K562 (cell line): ENCODE measurements at regions not wholly inside any gene's neighbourhood (a gene's known extent, or its start where the extent isn't known, plus 50 kb on each side); places are given as distances from the start of the nearest gene placed in this dataset.

Source experiments
- ATAC-seq: fragments of 200-7000 bp; cut with Tn5 transposase; 3 replicates; pipeline ENCODE4 v1.9.1; 2020; ENCODE audit warnings: moderate library complexity
- BruUV-seq: library from RNA; stranded (reverse); fragments of 400-500 nt; replicated peaks from 2 replicates; lab custom pipeline; 2021; lab: Mats Ljungman, UMichigan
- CTCF ChIA-PET: fragments of 300-600 bp; formaldehyde crosslinking; extraction: SDS; loops from one replicate; lab custom pipeline; 2021; ENCODE audit warnings: low intra/inter-chr PET ratio; lab: Yijun Ruan, JAX
- POLR2A ChIA-PET: fragments of 300-600, 350-650 bp; sonication (Branson Sonifier 250); formaldehyde crosslinking; extraction: SDS; loops from one replicate; lab custom pipeline; 2021; ENCODE audit warnings: antibody characterized with exemption, inconsistent platforms; lab: Yijun Ruan, JAX
- DNase-seq, 4 experiments: peaks; one replicate each; pipeline versions ENCODE4 v3.0.0 to v3.0.0-alpha.2; 2011 to 2018; ENCODE audit warnings: low spot score in 3 of 4, mixed read lengths in 3 of 4; ENCODE audit errors: extremely low read depth in 1 of 4
- FAIRE-seq: peaks from 2 replicates; lab custom pipeline; 2011; peaks lifted over from hg19 to GRCh38; lab: Jason Lieb, UNC
- H2AFZ ChIP-seq: 2 replicates; pipeline ENCODE4 v1.6.0; 2011; ENCODE audit warnings: low read depth, low read length, control low read depth, inconsistent platforms
- H3K27ac ChIP-seq: fragments of 200-600 bp; 3 replicates; pipeline ENCODE4 v1.8.0; 2011; ENCODE audit warnings: low read depth, mild to moderate bottlenecking, control low read depth, inconsistent platforms, low read length, moderate library complexity, mixed read lengths; ENCODE audit errors: extremely low read depth
- H3K27me3 ChIP-seq, 2 experiments: fragments of 300-600 bp in 1 of 2; 2 replicates in 1 of 2; 3 replicates in 1 of 2; pipeline versions ENCODE4 v1.6.0 to v1.8.0; 2011; ENCODE audit warnings: inconsistent platforms in 2 of 2, low read length in 2 of 2, mild to moderate bottlenecking in 1 of 2, mixed read lengths in 1 of 2, moderate library complexity in 1 of 2; ENCODE audit not compliant: control insufficient read depth in 2 of 2, insufficient read depth in 2 of 2
- H3K36me3 ChIP-seq: fragments of 300-600 bp; 3 replicates; pipeline ENCODE4 v1.8.0; 2011; ENCODE audit warnings: mild to moderate bottlenecking, low read length, inconsistent platforms; ENCODE audit not compliant: control insufficient read depth, insufficient read depth
- H3K4me1 ChIP-seq, 2 experiments: fragments of 200-600 bp in 1 of 2; replicated peaks in 1 of 2; 2 replicates in 1 of 2; 3 replicates in 1 of 2; pipeline versions ENCODE4 v1.5.1 to v1.8.0; 2011; ENCODE audit warnings: inconsistent platforms in 2 of 2, low read length in 2 of 2, mild to moderate bottlenecking in 1 of 2, mixed read lengths in 1 of 2, moderate library complexity in 1 of 2; ENCODE audit not compliant: control insufficient read depth in 2 of 2, insufficient read depth in 2 of 2
- H3K4me2 ChIP-seq: 2 replicates; pipeline ENCODE4 v1.6.1; 2011; ENCODE audit warnings: low read length, control low read depth, inconsistent platforms, mixed read lengths; ENCODE audit not compliant: insufficient read depth
- H3K4me3 ChIP-seq: fragments of 200-600 bp; sonication (generic), shearing (Covaris generic); 2 replicates; pipeline ENCODE4 v1.5.1; 2016; ENCODE audit warnings: control low read depth, inconsistent platforms
- H3K79me2 ChIP-seq: fragments of 200-600 bp; 3 replicates; pipeline ENCODE4 v1.8.0; 2011; ENCODE audit warnings: low read length, inconsistent platforms; ENCODE audit not compliant: control insufficient read depth, insufficient read depth
- H3K9ac ChIP-seq, 2 experiments: 2 replicates each; pipeline versions ENCODE4 v1.6.0 to v1.6.1; 2011; ENCODE audit warnings: low read depth in 2 of 2, low read length in 2 of 2, control low read depth in 1 of 2, inconsistent platforms in 1 of 2, mild to moderate bottlenecking in 1 of 2, mixed read lengths in 1 of 2; ENCODE audit not compliant: insufficient read depth in 1 of 2
- H3K9me1 ChIP-seq: one replicate; pipeline ENCODE4 v1.6.0; 2011; ENCODE audit warnings: inconsistent platforms, mild to moderate bottlenecking, low read length, moderate library complexity; ENCODE audit not compliant: control insufficient read depth, insufficient read depth
- H3K9me3 ChIP-seq: replicated peaks from 2 replicates; pipeline ENCODE4 v1.5.1; 2011; ENCODE audit warnings: low read depth, low read length, inconsistent platforms; ENCODE audit not compliant: control insufficient read depth, insufficient read depth
- H4K20me1 ChIP-seq: replicated peaks from 2 replicates; pipeline ENCODE4 v1.6.1; 2011; ENCODE audit warnings: low read length, inconsistent platforms, mixed read lengths; ENCODE audit not compliant: control insufficient read depth, insufficient read depth
- CC2D1A ChIP-seq: fragments of 450-650 bp; IDR thresholded peaks from 2 replicates; pipeline ENCODE4 v1.6.1; 2017; ENCODE audit warnings: mild to moderate bottlenecking
- CREM ChIP-seq: IDR thresholded peaks from 2 replicates; pipeline ENCODE4 v1.6.1; 2014; ENCODE audit warnings: antibody characterized with exemption, low read depth
- FOXJ3 ChIP-seq: sonication (generic); formaldehyde crosslinking; IDR thresholded peaks from 2 replicates; pipeline ENCODE4 v1.4.0; 2020; ENCODE audit warnings: mild to moderate bottlenecking, missing genetic modification reagents
- HSF4 ChIP-seq: fragments of 250-450 bp; sonication (Bioruptor Pico); IDR thresholded peaks from 2 replicates; pipeline ENCODE4 v2.1.2; 2022; ENCODE audit warnings: mild to moderate bottlenecking, moderate library complexity, borderline replicate concordance
- KLF6 ChIP-seq: fragments of 250-450 bp; sonication (Bioruptor Pico); IDR thresholded peaks from 2 replicates; pipeline ENCODE4 v1.4.0; 2020; ENCODE audit warnings: mild to moderate bottlenecking, moderate library complexity, borderline replicate concordance
- MED1 ChIP-seq: sonication (generic); formaldehyde crosslinking; IDR thresholded peaks from 2 replicates; pipeline ENCODE4 v1.8.1; 2023; ENCODE audit warnings: missing genetic modification reagents, borderline replicate concordance
- MTA2 ChIP-seq: fragments of 450-650 bp; IDR thresholded peaks from 2 replicates; pipeline ENCODE4 v1.6.1; 2016; ENCODE audit warnings: low read depth
- MYC ChIP-seq, 2 experiments: fragments of 250-450 bp in 1 of 2; sonication (Bioruptor Pico) in 1 of 2; IDR thresholded peaks; 2 replicates each; pipeline versions ENCODE4 v1.5.1 to v1.6.1; 2012 to 2021; ENCODE audit warnings: low read depth in 2 of 2, borderline replicate concordance in 1 of 2, improper control_type of control experiment in 1 of 2, low read length in 1 of 2, mild to moderate bottlenecking in 1 of 2, moderate library complexity in 1 of 2
- NBN ChIP-seq: fragments of 450-650 bp; IDR thresholded peaks from 2 replicates; pipeline ENCODE4 v1.6.1; 2016; ENCODE audit warnings: low read depth, mild to moderate bottlenecking
- RBBP5 ChIP-seq: fragments of 200-600 bp; sonication (generic); IDR thresholded peaks from 2 replicates; pipeline ENCODE4 v1.6.1; 2012; ENCODE audit warnings: borderline replicate concordance, mild to moderate bottlenecking, low read length, control low read depth, inconsistent platforms; ENCODE audit not compliant: insufficient read depth, poor library complexity, severe bottlenecking
- SRSF9 ChIP-seq: fragments of 200-400 bp; formaldehyde crosslinking; IDR thresholded peaks from 2 replicates; pipeline ENCODE4 v1.6.1; 2017; ENCODE audit warnings: low read depth, low read length, borderline replicate concordance
- TAF9B ChIP-seq: fragments of 450-650 bp; IDR thresholded peaks from 2 replicates; pipeline ENCODE4 v1.6.1; 2018; ENCODE audit warnings: mild to moderate bottlenecking; ENCODE audit not compliant: partially characterized antibody
- TOE1 ChIP-seq, 2 experiments: fragments of 450-650 bp in 1 of 2; sonication (generic) in 1 of 2; formaldehyde crosslinking in 1 of 2; IDR thresholded peaks; 2 replicates each; pipeline versions ENCODE4 v1.7.1 to v1.8.0; 2016 to 2022; ENCODE audit warnings: borderline replicate concordance in 2 of 2, mild to moderate bottlenecking in 2 of 2, antibody characterized with exemption in 1 of 2, inconsistent platforms in 1 of 2, low read depth in 1 of 2, missing genetic modification reagents in 1 of 2, moderate library complexity in 1 of 2
- ZNF274 ChIP-seq: IDR thresholded peaks from 2 replicates; pipeline ENCODE4 v1.6.1; 2011; ENCODE audit warnings: low read depth, mild to moderate bottlenecking, low read length, moderate library complexity, borderline replicate concordance
- ZNF3 ChIP-seq: fragments of 250-450 bp; sonication (Bioruptor Pico); IDR thresholded peaks from 2 replicates; pipeline ENCODE4 v1.5.0; 2021; ENCODE audit warnings: mild to moderate bottlenecking, moderate library complexity
- ZNF444 ChIP-seq: fragments of 250-450 bp; sonication (Bioruptor Pico); IDR thresholded peaks from 2 replicates; pipeline ENCODE4 v1.4.0; 2020; ENCODE audit warnings: mild to moderate bottlenecking, moderate library complexity
- ZNF551 ChIP-seq: fragments of 250-450 bp; sonication (Bioruptor Pico); IDR thresholded peaks from 2 replicates; pipeline ENCODE4 v1.5.0; 2021; ENCODE audit warnings: mild to moderate bottlenecking, moderate library complexity
- ZZZ3 ChIP-seq: fragments of 450-650 bp; IDR thresholded peaks from 2 replicates; pipeline ENCODE4 v1.6.1; 2016; ENCODE audit warnings: antibody characterized with exemption, mild to moderate bottlenecking, moderate library complexity
- WGBS: fragments of 100-300 bp; shearing (Covaris generic); methylation state at CpG from one replicate; pipeline ENCODE4 v1.1.6; 2016; ENCODE audit warnings: low coverage, mixed read lengths; ENCODE audit not compliant: insufficient coverage; ENCODE audit errors: missing lambda C conversion rate; 5-methylcytosine and 5-hydroxymethylcytosine counted together
- in situ Hi-C: fragments of 300-500 bp; cut with MboI; formaldehyde crosslinking; loops from 4 replicates; pipeline ENCODE4 v1.15.0; 2018; ENCODE audit warnings: inconsistent platforms, mixed read lengths
- intact Hi-C: fragments of 100-400 bp; cut with micrococcal nuclease; formaldehyde crosslinking; loops from 2 replicates; pipeline ENCODE4 v1.14.2; 2022
- TF ChIP-seq, protein P1 (sequence below): fragments of 450-650 bp; IDR thresholded peaks from 2 replicates; pipeline ENCODE4 v1.6.1; 2016
- TF ChIP-seq, protein P2 (sequence below): sonication (generic); formaldehyde crosslinking; IDR thresholded peaks from 2 replicates; pipeline ENCODE4 v1.9.0; 2022; ENCODE audit warnings: mild to moderate bottlenecking, missing genetic modification reagents

DNA sequence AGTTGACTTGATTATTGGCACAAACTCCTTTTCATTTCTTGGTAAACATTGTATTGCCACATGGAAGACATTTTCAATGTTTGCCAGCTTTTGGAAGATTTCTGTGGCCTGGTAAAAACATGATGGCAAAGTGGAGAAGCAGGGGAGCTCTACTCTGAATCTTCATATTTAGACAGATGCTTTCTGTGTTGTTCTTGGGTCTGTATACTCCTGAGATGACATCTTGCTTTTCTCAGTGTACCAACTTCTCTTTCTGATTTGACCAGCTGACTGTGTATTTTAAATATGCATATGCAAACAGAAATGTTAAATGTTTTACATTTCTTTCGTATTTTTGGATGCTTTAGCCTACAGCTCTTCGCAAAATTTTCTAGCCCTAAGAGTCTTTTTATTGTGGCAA is 366.2 kb upstream of the MON1B start:
- in situ Hi-C loops (no loop called here), intact Hi-C loops (no loop called here)
- H3K9me1 ChIP-seq = no peaks in the 10 kb centered on the region
- H3K9ac ChIP-seq = no peak overlapping the region
- FAIRE-seq (no peak), ATAC-seq (no peak), DNase-seq (no peak)
- no peaks in the 10 kb centered on the region for H4K20me1 ChIP-seq
- no peak overlapping the region for H3K4me2 ChIP-seq
- ChIA-PET CTCF (no interaction called here), POLR2A (no interaction called here)
- H2AFZ ChIP-seq = no peak overlapping the region
- H3K27me3 ChIP-seq = no peaks in the 10 kb centered on the region
- no peak overlapping the region for H3K27ac ChIP-seq
- no peaks in the 10 kb centered on the region for H3K4me1 ChIP-seq
- no TSS peak for BruUV-seq
- TF ChIP-seq TAF9B (no peak), ZZZ3 (no peak), ZNF551 (CRISPR knock-in tag) (no peak), KLF6 (CRISPR knock-in tag) (no peak), ZNF274 (no peak), NBN (no peak), MTA2 (no peak), MED1 (CRISPR knock-in tag) (no peak), ZNF444 (no peak), CREM (no peak), ZNF3 (no peak), HSF4 (CRISPR knock-in tag) (no peak), RBBP5 (no peak), TOE1 (IDR thresholded peaks at IDR 0.05; ENCODE audit: borderline replicate concordance) (no peak), TOE1 (CRISPR knock-in tag; IDR thresholded peaks at IDR 0.05; ENCODE audit: borderline replicate concordance, low read depth) (no peak), SRSF9 (no peak), FOXJ3 (CRISPR knock-in tag) (no peak), MYC (IDR thresholded peaks at IDR 0.05; ENCODE audit: low read depth, low read length) (no peak), MYC (CRISPR knock-in tag; IDR thresholded peaks at IDR 0.05; ENCODE audit: borderline replicate concordance, low read depth) (no peak), CC2D1A (no peak)
- TF ChIP-seq, protein P1, sequence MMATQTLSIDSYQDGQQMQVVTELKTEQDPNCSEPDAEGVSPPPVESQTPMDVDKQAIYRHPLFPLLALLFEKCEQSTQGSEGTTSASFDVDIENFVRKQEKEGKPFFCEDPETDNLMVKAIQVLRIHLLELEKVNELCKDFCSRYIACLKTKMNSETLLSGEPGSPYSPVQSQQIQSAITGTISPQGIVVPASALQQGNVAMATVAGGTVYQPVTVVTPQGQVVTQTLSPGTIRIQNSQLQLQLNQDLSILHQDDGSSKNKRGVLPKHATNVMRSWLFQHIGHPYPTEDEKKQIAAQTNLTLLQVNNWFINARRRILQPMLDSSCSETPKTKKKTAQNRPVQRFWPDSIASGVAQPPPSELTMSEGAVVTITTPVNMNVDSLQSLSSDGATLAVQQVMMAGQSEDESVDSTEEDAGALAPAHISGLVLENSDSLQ = no peak
- TF ChIP-seq, protein P2, sequence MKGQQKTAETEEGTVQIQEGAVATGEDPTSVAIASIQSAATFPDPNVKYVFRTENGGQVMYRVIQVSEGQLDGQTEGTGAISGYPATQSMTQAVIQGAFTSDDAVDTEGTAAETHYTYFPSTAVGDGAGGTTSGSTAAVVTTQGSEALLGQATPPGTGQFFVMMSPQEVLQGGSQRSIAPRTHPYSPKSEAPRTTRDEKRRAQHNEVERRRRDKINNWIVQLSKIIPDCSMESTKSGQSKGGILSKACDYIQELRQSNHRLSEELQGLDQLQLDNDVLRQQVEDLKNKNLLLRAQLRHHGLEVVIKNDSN (CRISPR knock-in tag) = no peak
- no peaks in the 10 kb centered on the region for H3K36me3 ChIP-seq
- H3K4me3 ChIP-seq = no peak overlapping the region
- WGBS = 0% methylated on average over 2 of the region's 2 CpGs
- no peaks in the 10 kb centered on the region for H3K79me2 ChIP-seq
- H3K9me3 ChIP-seq = no peaks in the 10 kb centered on the region
